Activated CD8-positive, alpha-beta memory T cell treated with anti-CD3 and anti-CD28 coated beads for 36 hours (primary cell): ENCODE measurements at regions not wholly inside any gene's neighbourhood (a gene's known extent, or its start where the extent isn't known, plus 50 kb on each side); places are given as distances from the start of the nearest gene placed in this dataset.
"Not testable (repeated sequence)": the region's sequence is repeated elsewhere in the genome, so short reads cannot be mapped to it uniquely, and the experiment has no call there.

Source experiments
- CTCF ChIA-PET: fragments of 350-600 bp; sonication (Branson Sonifier 250); formaldehyde crosslinking; loops from one replicate; lab custom pipeline; 2021; ENCODE audit warnings: antibody characterized with exemption; lab: Charles Lee
- POLR2A ChIA-PET: fragments of 350-600 bp; sonication (Branson Sonifier 250); formaldehyde crosslinking; loops from one replicate; lab custom pipeline; 2021; ENCODE audit warnings: antibody characterized with exemption; lab: Charles Lee

GRCh38 chr17:6930749-6931148, 65.1 kb upstream of the ALOX12 start:
- ChIA-PET POLR2A (no interaction called here), CTCF (no interaction called here)

- CTCF ChIA-PET, POLR2A ChIA-PET: not testable (repeated sequence)
Measured at GRCh38 chr17:6934544-6934943, 61.3 kb upstream of the ALOX12 start.

- CTCF ChIA-PET = no interaction called here
- POLR2A ChIA-PET = no interaction called here
Measured at GRCh38 chr17:6936370-6937028, 59.4 kb upstream of the ALOX12 start.

- POLR2A ChIA-PET = interaction anchor here (0.5 kb wide), 1 partner anchor 155 kb away, joined by 8 read pairs; no protein-coding TSS in a partner anchor
- CTCF ChIA-PET = no interaction called here
Measured at GRCh38 chr17:6938637-6939036, 57.2 kb upstream of the ALOX12 start.

GRCh38 chr17:6940186-6940649, 55.6 kb upstream of the ALOX12 start:
- ChIA-PET CTCF (no interaction called here), POLR2A (no interaction called here)

GRCh38 chr17:6941989-6942388, 53.9 kb upstream of the ALOX12 start:
- POLR2A ChIA-PET = no interaction called here
- CTCF ChIA-PET = no interaction called here

GRCh38 chr17:6943406-6943805, 52.4 kb upstream of the ALOX12 start:
- POLR2A ChIA-PET = no interaction called here
- CTCF ChIA-PET = interaction anchor here (0.5 kb wide), 1 partner anchor 190 kb away, joined by 4 read pairs; no protein-coding TSS in a partner anchor
